ENCODE measurements at regions not wholly inside any gene's neighbourhood (a gene's known extent, or its start where the extent isn't known, plus 50 kb on each side); places are given as distances from the start of the nearest gene placed in this dataset.
"Not testable (repeated sequence)": the region's sequence is repeated elsewhere in the genome, so short reads cannot be mapped to it uniquely, and the experiment has no call there.

- not testable (repeated sequence) for TF ChIP-seq SPI1 (IDR thresholded peaks at IDR 0.05; ENCODE audit: low read depth, low read length); POLR2A (IDR thresholded peaks at IDR 0.05; ENCODE audit: low read depth, low read length); POLR2AphosphoS5 (IDR thresholded peaks at IDR 0.05; ENCODE audit: low read depth, low read length); PAX5 (IDR thresholded peaks at IDR 0.05; ENCODE audit: insufficient read depth, low read length, severe bottlenecking); TAF1 (IDR thresholded peaks at IDR 0.05; ENCODE audit: low read depth, low read length); POU2F2 (IDR thresholded peaks at IDR 0.05; ENCODE audit: low read depth, low read length)
These were observed 401.3 kb upstream of the NR5A2 start for GRCh38 chr1:199626228-199626627.
